ENCODE measurements at regions not wholly inside any gene's neighbourhood (a gene's known extent, or its start where the extent isn't known, plus 50 kb on each side); places are given as distances from the start of the nearest gene placed in this dataset.
A peak's percentile ranks its signal among the peaks of the same experiment; 100 is the strongest.

- no peak for DNase-seq (ENCODE audit: low read depth, low spot score)
- Histone ChIP-seq H3K4me3 (ENCODE audit: insufficient read length, low read depth) (no peak overlapping the region), H3K27me3 (ENCODE audit: insufficient read depth, insufficient read length) (no peaks in the 10 kb centered on the region), H3K4me1 (ENCODE audit: insufficient read depth, insufficient read length) (no peaks in the 10 kb centered on the region), H3K9ac (ENCODE audit: insufficient read length, low read depth) (no peak overlapping the region), H3K36me3 (ENCODE audit: insufficient read depth, insufficient read length, low read length) (no peaks in the 10 kb centered on the region), H3K9me3 (ENCODE audit: insufficient read depth, low read length) (no peaks in the 10 kb centered on the region)
- TF ChIP-seq YY1 (IDR thresholded peaks at IDR 0.05; ENCODE audit: insufficient read depth, insufficient read length) (no peak), ZNF274 (IDR thresholded peaks at IDR 0.05; ENCODE audit: low read depth, low read length) (no peak), SUZ12 (IDR thresholded peaks at IDR 0.05; ENCODE audit: extremely low read depth, insufficient read depth, insufficient read length) (no peak)
Measured at GRCh38 chr1:81379430-81379829, 421.3 kb upstream of the ADGRL2 start.

DNA sequence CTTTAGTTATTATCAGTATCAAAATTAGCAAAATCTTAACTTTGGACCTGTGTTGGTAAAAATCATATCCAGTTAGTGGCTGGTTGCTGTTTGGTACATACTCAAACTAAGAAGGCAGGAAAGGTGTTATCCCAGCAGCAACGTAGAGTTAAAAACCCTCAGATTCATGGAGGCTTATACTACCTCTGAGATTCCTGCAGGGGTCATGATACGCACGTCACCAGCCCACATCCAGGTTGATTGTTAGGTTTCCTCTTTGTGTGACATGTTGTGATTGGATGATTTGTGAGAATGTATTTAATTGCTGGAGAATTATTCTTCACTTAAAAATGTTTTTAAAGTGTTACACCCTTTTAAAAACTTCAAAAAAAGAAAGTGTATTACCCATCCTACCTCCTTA, 423.3 kb upstream of the ADGRL2 start:
- H3K9me3 ChIP-seq (ENCODE audit: insufficient read depth, low read length): no peaks in the 10 kb centered on the region
- H3K36me3 ChIP-seq (ENCODE audit: insufficient read depth, insufficient read length, low read length): no peaks in the 10 kb centered on the region
- H3K4me3 ChIP-seq (ENCODE audit: insufficient read length, low read depth): no peak overlapping the region
- TF ChIP-seq ZNF274 (IDR thresholded peaks at IDR 0.05; ENCODE audit: low read depth, low read length) (no peak), SUZ12 (IDR thresholded peaks at IDR 0.05; ENCODE audit: extremely low read depth, insufficient read depth, insufficient read length) (no peak), YY1 (IDR thresholded peaks at IDR 0.05; ENCODE audit: insufficient read depth, insufficient read length) (no peak)
- no peaks in the 10 kb centered on the region for H3K4me1 ChIP-seq (ENCODE audit: insufficient read depth, insufficient read length)
- H3K27me3 ChIP-seq (ENCODE audit: insufficient read depth, insufficient read length): no peaks in the 10 kb centered on the region
- DNase-seq (ENCODE audit: low read depth, low spot score): peak; percentile 25
- H3K9ac ChIP-seq (ENCODE audit: insufficient read length, low read depth): no peak overlapping the region

GRCh38 chr1:81375884-81376548, 424.7 kb upstream of the ADGRL2 start:
- H3K9ac ChIP-seq (ENCODE audit: insufficient read length, low read depth): no peak overlapping the region
- TF ChIP-seq SUZ12 (IDR thresholded peaks at IDR 0.05; ENCODE audit: extremely low read depth, insufficient read depth, insufficient read length) (no peak), YY1 (IDR thresholded peaks at IDR 0.05; ENCODE audit: insufficient read depth, insufficient read length) (no peak), ZNF274 (IDR thresholded peaks at IDR 0.05; ENCODE audit: low read depth, low read length) (no peak)
- no peaks in the 10 kb centered on the region for H3K36me3 ChIP-seq (ENCODE audit: insufficient read depth, insufficient read length, low read length)
- no peak for DNase-seq (ENCODE audit: low read depth, low spot score)
- H3K4me1 ChIP-seq (ENCODE audit: insufficient read depth, insufficient read length): no peaks in the 10 kb centered on the region
- no peaks in the 10 kb centered on the region for H3K27me3 ChIP-seq (ENCODE audit: insufficient read depth, insufficient read length)
- no peaks in the 10 kb centered on the region for H3K9me3 ChIP-seq (ENCODE audit: insufficient read depth, low read length)
- H3K4me3 ChIP-seq (ENCODE audit: insufficient read length, low read depth): no peak overlapping the region

DNA sequence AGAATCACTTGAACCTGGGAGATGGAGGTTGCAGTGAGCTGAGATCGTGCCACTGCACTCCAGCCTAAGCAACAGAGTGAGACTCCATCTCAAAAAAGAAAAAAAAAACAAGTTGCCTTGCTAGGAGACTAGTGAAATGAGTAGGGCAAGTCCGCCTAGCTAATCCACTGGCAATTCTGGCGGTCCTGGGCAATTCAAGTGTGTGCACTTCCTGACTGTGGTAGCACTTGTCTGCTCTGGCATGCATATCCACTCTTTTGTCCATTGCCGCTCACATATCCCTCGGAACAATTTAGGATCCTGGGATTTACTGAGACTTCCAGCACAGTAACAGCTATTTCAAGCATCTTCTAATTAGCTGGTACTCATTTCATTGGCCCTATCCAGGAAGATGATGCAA, 426.3 kb upstream of the ADGRL2 start:
- no peaks in the 10 kb centered on the region for H3K4me1 ChIP-seq (ENCODE audit: insufficient read depth, insufficient read length)
- no peak for DNase-seq (ENCODE audit: low read depth, low spot score)
- no peak overlapping the region for H3K4me3 ChIP-seq (ENCODE audit: insufficient read length, low read depth)
- H3K36me3 ChIP-seq (ENCODE audit: insufficient read depth, insufficient read length, low read length): no peaks in the 10 kb centered on the region
- no peaks in the 10 kb centered on the region for H3K27me3 ChIP-seq (ENCODE audit: insufficient read depth, insufficient read length)
- H3K9ac ChIP-seq (ENCODE audit: insufficient read length, low read depth): no peak overlapping the region
- no peaks in the 10 kb centered on the region for H3K9me3 ChIP-seq (ENCODE audit: insufficient read depth, low read length)
- no peak for TF ChIP-seq ZNF274 (IDR thresholded peaks at IDR 0.05; ENCODE audit: low read depth, low read length)
- no peak for TF ChIP-seq SUZ12 (IDR thresholded peaks at IDR 0.05; ENCODE audit: extremely low read depth, insufficient read depth, insufficient read length)
- no peak for TF ChIP-seq YY1 (IDR thresholded peaks at IDR 0.05; ENCODE audit: insufficient read depth, insufficient read length)

- DNase-seq (ENCODE audit: low read depth, low spot score): no peak
Measured at GRCh38 chr1:81371864-81372263, 428.9 kb upstream of the ADGRL2 start.

DNA sequence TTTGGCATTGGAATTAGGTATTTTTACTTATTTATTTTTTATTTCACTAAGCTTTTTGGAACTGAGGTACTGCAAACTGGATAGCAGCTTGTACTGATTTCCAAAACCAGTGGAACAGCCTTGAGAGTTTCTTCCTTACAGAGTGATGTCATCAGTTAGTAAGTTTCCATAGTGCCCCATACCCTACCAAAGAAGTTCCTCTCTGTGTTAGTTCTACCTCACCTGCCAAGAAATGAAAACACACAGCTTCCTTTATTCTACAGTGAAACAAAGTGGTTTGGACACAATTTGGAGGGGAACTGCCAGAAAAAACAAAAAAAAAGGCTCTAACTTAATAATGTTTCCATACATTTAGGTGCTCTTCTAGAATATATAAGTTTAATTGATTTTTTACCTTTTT, 430.9 kb upstream of the ADGRL2 start:
- no peak overlapping the region for H3K4me3 ChIP-seq (ENCODE audit: insufficient read length, low read depth)
- no peak for DNase-seq (ENCODE audit: low read depth, low spot score)
- H3K9me3 ChIP-seq (ENCODE audit: insufficient read depth, low read length): no peaks in the 10 kb centered on the region
- H3K36me3 ChIP-seq (ENCODE audit: insufficient read depth, insufficient read length, low read length): no peaks in the 10 kb centered on the region
- no peak overlapping the region for H3K9ac ChIP-seq (ENCODE audit: insufficient read length, low read depth)
- H3K27me3 ChIP-seq (ENCODE audit: insufficient read depth, insufficient read length): no peaks in the 10 kb centered on the region
- TF ChIP-seq ZNF274 (IDR thresholded peaks at IDR 0.05; ENCODE audit: low read depth, low read length) (no peak), YY1 (IDR thresholded peaks at IDR 0.05; ENCODE audit: insufficient read depth, insufficient read length) (no peak), SUZ12 (IDR thresholded peaks at IDR 0.05; ENCODE audit: extremely low read depth, insufficient read depth, insufficient read length) (no peak)
- H3K4me1 ChIP-seq (ENCODE audit: insufficient read depth, insufficient read length): no peaks in the 10 kb centered on the region

More at GRCh38 chr1:81371864-81372263, 428.9 kb upstream of the ADGRL2 start:
- H3K36me3 ChIP-seq (ENCODE audit: insufficient read depth, insufficient read length, low read length): no peaks in the 10 kb centered on the region
- H3K27me3 ChIP-seq (ENCODE audit: insufficient read depth, insufficient read length): no peaks in the 10 kb centered on the region
- H3K4me1 ChIP-seq (ENCODE audit: insufficient read depth, insufficient read length): no peaks in the 10 kb centered on the region
- H3K4me3 ChIP-seq (ENCODE audit: insufficient read length, low read depth): no peak overlapping the region
- no peak for TF ChIP-seq YY1 (IDR thresholded peaks at IDR 0.05; ENCODE audit: insufficient read depth, insufficient read length)
- TF ChIP-seq SUZ12 (IDR thresholded peaks at IDR 0.05; ENCODE audit: extremely low read depth, insufficient read depth, insufficient read length): no peak
- H3K9me3 ChIP-seq (ENCODE audit: insufficient read depth, low read length): no peaks in the 10 kb centered on the region
- H3K9ac ChIP-seq (ENCODE audit: insufficient read length, low read depth): no peak overlapping the region

DNA sequence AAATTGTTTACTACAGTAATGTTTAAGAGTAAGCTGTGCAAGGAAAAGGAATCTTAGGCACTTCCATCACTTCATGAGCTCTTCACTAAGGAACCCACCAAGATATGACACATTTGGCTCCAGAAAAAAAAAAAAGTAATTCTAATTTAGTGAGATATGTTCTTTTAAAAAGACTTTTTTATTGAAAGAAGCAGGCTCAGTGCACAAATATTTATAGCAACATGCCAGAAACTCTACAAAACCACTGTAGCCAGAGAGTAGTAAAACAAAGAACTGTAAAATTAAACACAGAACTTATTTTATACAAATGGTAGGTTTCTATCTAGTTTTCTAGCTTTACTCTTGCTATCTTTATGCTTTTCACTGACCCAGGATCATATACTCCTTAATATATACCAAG, 434.6 kb upstream of the ADGRL2 start:
- Histone ChIP-seq H3K27me3 (ENCODE audit: insufficient read depth, insufficient read length) (no peaks in the 10 kb centered on the region), H3K9ac (ENCODE audit: insufficient read length, low read depth) (no peak overlapping the region), H3K36me3 (ENCODE audit: insufficient read depth, insufficient read length, low read length) (no peaks in the 10 kb centered on the region), H3K4me1 (ENCODE audit: insufficient read depth, insufficient read length) (no peaks in the 10 kb centered on the region), H3K4me3 (ENCODE audit: insufficient read length, low read depth) (no peak overlapping the region), H3K9me3 (ENCODE audit: insufficient read depth, low read length) (no peaks in the 10 kb centered on the region)
- no peak for TF ChIP-seq SUZ12 (IDR thresholded peaks at IDR 0.05; ENCODE audit: extremely low read depth, insufficient read depth, insufficient read length)
- TF ChIP-seq ZNF274 (IDR thresholded peaks at IDR 0.05; ENCODE audit: low read depth, low read length): no peak
- no peak for TF ChIP-seq YY1 (IDR thresholded peaks at IDR 0.05; ENCODE audit: insufficient read depth, insufficient read length)
- DNase-seq (ENCODE audit: low read depth, low spot score): no peak
